DOHH2 (cell line): ENCODE measurements at regions not wholly inside any gene's neighbourhood (a gene's known extent, or its start where the extent isn't known, plus 50 kb on each side); places are given as distances from the start of the nearest gene placed in this dataset.
"Not testable (repeated sequence)": the region's sequence is repeated elsewhere in the genome, so short reads cannot be mapped to it uniquely, and the experiment has no call there.

ENCODE experiments used
- H3F3A ChIP-seq: fragments of 200-600 bp; sonication (generic), shearing (Covaris generic); 2 replicates; pipeline ENCODE4 v1.6.0; 2016; ENCODE audit warnings: antibody characterized with exemption, mild to moderate bottlenecking; ENCODE audit not compliant: control insufficient read depth, insufficient read depth
- H3K27ac ChIP-seq: fragments of 200-600 bp; sonication (generic); 2 replicates; pipeline ENCODE4 v1.5.1; 2014; ENCODE audit warnings: low read depth, mild to moderate bottlenecking, low read length, moderate library complexity
- H3K27me3 ChIP-seq: fragments of 200-600 bp; sonication (generic); 2 replicates; pipeline ENCODE4 v1.6.1; 2014; ENCODE audit warnings: mild to moderate bottlenecking, low read length, mixed read lengths; ENCODE audit not compliant: control insufficient read depth
- H3K36me3 ChIP-seq: fragments of 200-600 bp; sonication (generic); 2 replicates; pipeline ENCODE4 v1.6.1; 2014; ENCODE audit warnings: mild to moderate bottlenecking, low read length, moderate library complexity, mixed read lengths; ENCODE audit not compliant: control insufficient read depth
- H3K4me1 ChIP-seq: fragments of 200-600 bp; sonication (generic); 2 replicates; pipeline ENCODE4 v1.6.1; 2014; ENCODE audit warnings: mild to moderate bottlenecking, low read length, mixed read lengths; ENCODE audit not compliant: control insufficient read depth
- H3K4me2 ChIP-seq: fragments of 200-600 bp; sonication (generic); 2 replicates; pipeline ENCODE4 v1.6.0; 2014; ENCODE audit warnings: mild to moderate bottlenecking, low read length, moderate library complexity
- H3K4me3 ChIP-seq: fragments of 200-600 bp; sonication (generic); 2 replicates; pipeline ENCODE4 v1.5.1; 2014; ENCODE audit warnings: mild to moderate bottlenecking, low read length, mixed read lengths
- H3K79me2 ChIP-seq: fragments of 200-600 bp; sonication (generic); 2 replicates; pipeline ENCODE4 v1.6.1; 2014; ENCODE audit warnings: mild to moderate bottlenecking, low read length, mixed read lengths; ENCODE audit not compliant: control insufficient read depth
- H3K9me2 ChIP-seq: fragments of 200-600 bp; sonication (generic); replicated peaks from 2 replicates; pipeline ENCODE4 v1.6.1; 2014; ENCODE audit warnings: mild to moderate bottlenecking, low read length, mixed read lengths; ENCODE audit not compliant: control insufficient read depth
- H3K9me3 ChIP-seq: fragments of 200-600 bp; sonication (generic); 2 replicates; pipeline ENCODE4 v1.6.1; 2014; ENCODE audit warnings: antibody characterized with exemption, low read length, mixed read lengths; ENCODE audit not compliant: control insufficient read depth, insufficient read depth
- H4K20me1 ChIP-seq: fragments of 200-600 bp; sonication (generic); 2 replicates; pipeline ENCODE4 v1.6.0; 2014; ENCODE audit warnings: low read depth, mild to moderate bottlenecking, antibody characterized with exemption, low read length, moderate library complexity; ENCODE audit not compliant: control insufficient read depth, insufficient read depth
- EZH2phosphoT487 ChIP-seq: fragments of 200-600 bp; sonication (generic); IDR thresholded peaks from 2 replicates; pipeline ENCODE4 v1.6.1; 2017; ENCODE audit warnings: borderline replicate concordance, mild to moderate bottlenecking, antibody characterized with exemption, low read length, moderate library complexity, mixed read lengths
- TF ChIP-seq, protein P1 (sequence below): fragments of 200-600 bp; sonication (generic); IDR thresholded peaks from one replicate; pipeline ENCODE4 v1.5.1; 2014; ENCODE audit warnings: antibody characterized with exemption, mild to moderate bottlenecking, low read depth, low read length; ENCODE audit not compliant: poor library complexity, severe bottlenecking

DNA sequence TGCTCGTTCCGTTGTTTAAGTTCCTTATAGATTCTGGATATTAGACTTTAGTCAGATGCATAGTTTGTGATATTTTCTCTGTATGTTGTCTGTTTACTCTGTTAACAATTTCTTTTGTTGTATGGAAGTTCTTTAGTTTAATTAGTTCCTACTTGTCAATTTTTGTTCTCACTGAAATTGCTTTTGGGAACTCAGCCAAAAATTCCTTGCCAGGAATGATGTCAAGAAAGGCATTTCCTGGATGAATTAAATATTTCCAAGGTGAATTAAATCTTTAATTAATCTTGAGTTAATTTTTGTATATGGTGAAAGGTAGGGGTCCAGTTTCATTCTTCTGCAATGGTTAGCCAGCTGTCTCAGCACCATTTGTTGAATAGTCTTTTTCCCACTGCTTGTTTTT is 406.2 kb upstream of the NOX3 start:
- Histone ChIP-seq H3K79me2 (no peaks in the 10 kb centered on the region), H3K4me2 (no peak overlapping the region), H3K36me3 (no peaks in the 10 kb centered on the region), H3K9me3 (no peaks in the 10 kb centered on the region; the same call in 1 of the 2 replicates), H4K20me1 (no peaks in the 10 kb centered on the region), H3K9me2 (no peaks in the 10 kb centered on the region; the same call in 1 of the 2 replicates), H3K4me3 (no peak overlapping the region), H3K4me1 (no peaks in the 10 kb centered on the region), H3F3A (no peaks in the 10 kb centered on the region), H3K27me3 (no peaks in the 10 kb centered on the region), H3K27ac (no peak overlapping the region)
- TF ChIP-seq, protein P1, sequence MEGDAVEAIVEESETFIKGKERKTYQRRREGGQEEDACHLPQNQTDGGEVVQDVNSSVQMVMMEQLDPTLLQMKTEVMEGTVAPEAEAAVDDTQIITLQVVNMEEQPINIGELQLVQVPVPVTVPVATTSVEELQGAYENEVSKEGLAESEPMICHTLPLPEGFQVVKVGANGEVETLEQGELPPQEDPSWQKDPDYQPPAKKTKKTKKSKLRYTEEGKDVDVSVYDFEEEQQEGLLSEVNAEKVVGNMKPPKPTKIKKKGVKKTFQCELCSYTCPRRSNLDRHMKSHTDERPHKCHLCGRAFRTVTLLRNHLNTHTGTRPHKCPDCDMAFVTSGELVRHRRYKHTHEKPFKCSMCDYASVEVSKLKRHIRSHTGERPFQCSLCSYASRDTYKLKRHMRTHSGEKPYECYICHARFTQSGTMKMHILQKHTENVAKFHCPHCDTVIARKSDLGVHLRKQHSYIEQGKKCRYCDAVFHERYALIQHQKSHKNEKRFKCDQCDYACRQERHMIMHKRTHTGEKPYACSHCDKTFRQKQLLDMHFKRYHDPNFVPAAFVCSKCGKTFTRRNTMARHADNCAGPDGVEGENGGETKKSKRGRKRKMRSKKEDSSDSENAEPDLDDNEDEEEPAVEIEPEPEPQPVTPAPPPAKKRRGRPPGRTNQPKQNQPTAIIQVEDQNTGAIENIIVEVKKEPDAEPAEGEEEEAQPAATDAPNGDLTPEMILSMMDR = no peak

DNA sequence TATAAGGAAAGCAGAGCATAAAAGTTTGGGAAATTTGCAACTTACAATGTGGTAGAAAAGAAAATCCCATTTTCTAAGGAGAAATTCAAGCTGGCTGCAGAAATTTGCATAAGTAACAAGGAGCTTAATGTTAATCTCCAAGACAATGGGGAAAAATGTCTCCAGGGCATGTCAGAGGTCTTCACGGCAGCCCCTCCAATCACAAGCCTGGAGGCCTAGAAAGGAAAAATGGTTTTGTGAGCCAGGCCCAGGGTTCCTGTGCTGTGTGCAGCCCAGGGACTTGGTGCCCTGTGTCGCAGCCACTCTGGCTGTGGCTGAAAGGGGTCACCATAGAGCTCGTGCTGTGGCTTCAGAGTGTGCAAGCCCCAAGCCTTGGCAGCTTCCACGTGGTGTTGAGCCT is 403.3 kb upstream of the NOX3 start:
- not testable (repeated sequence) for H3K36me3 ChIP-seq, H3K27me3 ChIP-seq, H3K79me2 ChIP-seq, H3K4me2 ChIP-seq, H3K27ac ChIP-seq, H4K20me1 ChIP-seq, H3F3A ChIP-seq, H3K4me3 ChIP-seq, H3K9me2 ChIP-seq, H3K4me1 ChIP-seq, H3K9me3 ChIP-seq

DNA sequence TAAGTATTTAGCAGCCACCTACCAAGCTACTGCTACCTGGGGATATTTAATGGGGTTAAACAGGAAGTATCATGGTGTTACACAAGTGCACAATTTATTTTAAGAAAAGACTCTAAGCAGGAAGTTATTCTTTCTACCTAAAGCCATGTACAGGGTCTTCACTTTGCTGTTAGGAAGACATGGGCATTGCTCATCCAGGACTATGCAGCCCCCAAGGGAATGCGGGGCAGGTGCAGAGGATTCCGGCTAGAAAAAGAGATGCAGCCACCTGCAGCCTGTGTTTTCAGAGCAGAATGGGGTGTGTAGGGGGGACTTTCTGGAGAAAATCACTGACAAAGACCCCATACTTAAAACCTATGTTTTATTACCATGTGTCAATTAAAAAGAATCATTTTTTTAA is 399.1 kb upstream of the NOX3 start:
- Histone ChIP-seq H3K4me2 (no peak overlapping the region), H3K79me2 (no peaks in the 10 kb centered on the region), H4K20me1 (no peaks in the 10 kb centered on the region), H3K4me3 (no peak overlapping the region), H3K27ac (no peak overlapping the region), H3K27me3 (no peaks in the 10 kb centered on the region), H3K36me3 (no peaks in the 10 kb centered on the region), H3K4me1 (no peaks in the 10 kb centered on the region), H3K9me2 (no peaks in the 10 kb centered on the region), H3K9me3 (no peaks in the 10 kb centered on the region), H3F3A (no peaks in the 10 kb centered on the region)
- TF ChIP-seq EZH2phosphoT487 = no peak
- TF ChIP-seq, protein P1 = no peak

DNA sequence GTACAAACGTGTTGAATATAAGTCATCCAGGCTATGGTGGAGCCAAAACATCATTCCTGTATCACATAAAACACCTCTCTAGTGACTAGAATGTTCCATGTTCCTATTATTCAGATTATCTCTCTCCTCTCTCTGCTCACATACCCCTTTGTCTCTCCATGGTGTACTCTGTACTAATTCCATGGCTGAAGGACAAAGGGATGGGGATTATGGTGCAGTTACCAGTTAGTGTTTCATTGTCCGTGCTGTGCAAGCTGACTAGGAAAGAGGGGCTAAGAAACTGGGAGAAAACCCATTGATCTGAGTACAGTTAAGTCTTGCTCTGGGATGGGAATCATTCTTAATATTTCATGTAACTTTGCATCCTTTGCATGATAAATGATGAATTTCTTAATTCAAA is 397.4 kb upstream of the NOX3 start:
- H3K27me3 ChIP-seq = no peaks in the 10 kb centered on the region
- H3K27ac ChIP-seq = no peak overlapping the region
- H3K36me3 ChIP-seq = no peaks in the 10 kb centered on the region
- no peaks in the 10 kb centered on the region for H3F3A ChIP-seq
- no peak overlapping the region for H3K4me3 ChIP-seq
- TF ChIP-seq, protein P1 = no peak
- TF ChIP-seq EZH2phosphoT487 = no peak
- no peaks in the 10 kb centered on the region for H3K79me2 ChIP-seq
- H3K9me3 ChIP-seq = no peaks in the 10 kb centered on the region
- H3K4me2 ChIP-seq = no peak overlapping the region
- H4K20me1 ChIP-seq = no peaks in the 10 kb centered on the region
- no peaks in the 10 kb centered on the region for H3K9me2 ChIP-seq
- no peaks in the 10 kb centered on the region for H3K4me1 ChIP-seq
